ENCODE measurements at regions not wholly inside any gene's neighbourhood (a gene's known extent, or its start where the extent isn't known, plus 50 kb on each side); places are given as distances from the start of the nearest gene placed in this dataset.
A peak's percentile ranks its signal among the peaks of the same experiment; 100 is the strongest.
"Not testable (repeated sequence)": the region's sequence is repeated elsewhere in the genome, so short reads cannot be mapped to it uniquely, and the experiment has no call there.

- WGBS, 2 donors (ENCODE audit: low coverage in 1 of 2), result 47 to 75% methylated on average over 3 to 4 of the region's 4 CpGs
- Histone ChIP-seq H3K27ac (no peak overlapping the region), H3K4me1 (peaks cover 0 to 5% (median under 1%) of the 10 kb centered on the region in 4 donors), H3K36me3 (no peaks in the 10 kb centered on the region), H3K27me3 (no peaks in the 10 kb centered on the region), H3K4me3 (no peak overlapping the region), H3K9me3 (no peaks in the 10 kb centered on the region)
- no peak for TF ChIP-seq POLR2A (IDR thresholded peaks at IDR 0.05)
- TF ChIP-seq, protein P1, sequence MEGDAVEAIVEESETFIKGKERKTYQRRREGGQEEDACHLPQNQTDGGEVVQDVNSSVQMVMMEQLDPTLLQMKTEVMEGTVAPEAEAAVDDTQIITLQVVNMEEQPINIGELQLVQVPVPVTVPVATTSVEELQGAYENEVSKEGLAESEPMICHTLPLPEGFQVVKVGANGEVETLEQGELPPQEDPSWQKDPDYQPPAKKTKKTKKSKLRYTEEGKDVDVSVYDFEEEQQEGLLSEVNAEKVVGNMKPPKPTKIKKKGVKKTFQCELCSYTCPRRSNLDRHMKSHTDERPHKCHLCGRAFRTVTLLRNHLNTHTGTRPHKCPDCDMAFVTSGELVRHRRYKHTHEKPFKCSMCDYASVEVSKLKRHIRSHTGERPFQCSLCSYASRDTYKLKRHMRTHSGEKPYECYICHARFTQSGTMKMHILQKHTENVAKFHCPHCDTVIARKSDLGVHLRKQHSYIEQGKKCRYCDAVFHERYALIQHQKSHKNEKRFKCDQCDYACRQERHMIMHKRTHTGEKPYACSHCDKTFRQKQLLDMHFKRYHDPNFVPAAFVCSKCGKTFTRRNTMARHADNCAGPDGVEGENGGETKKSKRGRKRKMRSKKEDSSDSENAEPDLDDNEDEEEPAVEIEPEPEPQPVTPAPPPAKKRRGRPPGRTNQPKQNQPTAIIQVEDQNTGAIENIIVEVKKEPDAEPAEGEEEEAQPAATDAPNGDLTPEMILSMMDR (IDR thresholded peaks at IDR 0.05), result no peak
- no peak for TF ChIP-seq EP300 (IDR thresholded peaks at IDR 0.05; ENCODE audit: low read depth)
- TF ChIP-seq POLR2AphosphoS5 (IDR thresholded peaks at IDR 0.05), result no peak
- in situ Hi-C loops (cut with MboI; ENCODE audit: low pct_ligation_motif_present in 1 of 4, low pct_unique_long_range_greater_than_20kb in 1 of 4, low sequenced_read_pairs in 3 of 4), result no loop called here
- no peak for DNase-seq
- intact Hi-C loops (cut with DNase I; ENCODE audit: low total_unique reads), result no loop called here
Observed at GRCh38 chr1:182229921-182230491, 161.6 kb downstream of the GLUL start.

DNA sequence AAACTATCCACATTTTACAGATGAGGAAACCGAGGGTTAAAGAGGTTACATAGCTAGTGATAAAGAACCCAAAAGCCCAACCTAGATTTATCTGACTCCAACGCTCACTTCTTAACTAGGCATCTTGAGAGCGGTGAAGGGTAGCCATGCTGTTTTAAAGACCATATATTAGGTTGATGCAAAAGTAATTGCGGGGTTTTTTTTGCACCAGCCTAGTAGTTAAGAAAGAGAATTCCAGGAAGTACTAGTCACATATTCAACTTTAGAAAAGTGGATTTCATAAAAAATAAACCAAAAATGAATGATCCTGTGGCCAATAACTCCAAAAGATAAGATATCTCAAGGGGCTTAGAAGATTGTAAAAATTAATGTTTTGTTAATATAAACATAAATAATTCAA is 162.1 kb downstream of the GLUL start:
- TF ChIP-seq POLR2AphosphoS5 (IDR thresholded peaks at IDR 0.05) (no peak), POLR2A (IDR thresholded peaks at IDR 0.05) (no peak)
- H3K4me1 ChIP-seq, result peaks cover 0 to 5% (median 0%) of the 10 kb centered on the region in 4 donors
- no peak overlapping the region for H3K4me3 ChIP-seq
- H3K27me3 ChIP-seq, result no peaks in the 10 kb centered on the region
- 92 to 94% methylated on average over 4 of the region's 4 CpGs for WGBS, 2 donors (ENCODE audit: low coverage in 1 of 2)
- no peak for DNase-seq
- no peak overlapping the region for H3K27ac ChIP-seq
- intact Hi-C loops (cut with DNase I; ENCODE audit: low total_unique reads), result no loop called here
- no peaks in the 10 kb centered on the region for H3K9me3 ChIP-seq
- in situ Hi-C loops (cut with MboI; ENCODE audit: low pct_ligation_motif_present in 1 of 4, low pct_unique_long_range_greater_than_20kb in 1 of 4, low sequenced_read_pairs in 3 of 4), result no loop called here
- no peaks in the 10 kb centered on the region for H3K36me3 ChIP-seq

GRCh38 chr1:182227864-182228547 is 163.6 kb downstream of the GLUL start:
- in situ Hi-C loops (cut with MboI; ENCODE audit: low pct_ligation_motif_present in 1 of 4, low pct_unique_long_range_greater_than_20kb in 1 of 4, low sequenced_read_pairs in 3 of 4), result no loop called here
- peaks cover 0 to 5% (median 0%) of the 10 kb centered on the region in 4 donors for H3K4me1 ChIP-seq
- H3K4me3 ChIP-seq, result no peak overlapping the region
- intact Hi-C loops (cut with DNase I; ENCODE audit: low total_unique reads), result no loop called here
- no peaks in the 10 kb centered on the region for H3K9me3 ChIP-seq
- no peaks in the 10 kb centered on the region for H3K36me3 ChIP-seq
- TF ChIP-seq POLR2A (IDR thresholded peaks at IDR 0.05) (no peak), POLR2AphosphoS5 (IDR thresholded peaks at IDR 0.05) (no peak), EP300 (IDR thresholded peaks at IDR 0.05; ENCODE audit: low read depth) (no peak)
- TF ChIP-seq, protein P1 (IDR thresholded peaks at IDR 0.05), result no peak
- H3K27me3 ChIP-seq, result no peaks in the 10 kb centered on the region
- H3K27ac ChIP-seq, result peak overlapping the region in 3 of 4 donors; percentile 17 to 44 (median 33)
- 43 to 78% methylated on average over 3 to 4 of the region's 4 CpGs for WGBS, 2 donors (ENCODE audit: low coverage in 1 of 2)
- DNase-seq, result no peak

DNA sequence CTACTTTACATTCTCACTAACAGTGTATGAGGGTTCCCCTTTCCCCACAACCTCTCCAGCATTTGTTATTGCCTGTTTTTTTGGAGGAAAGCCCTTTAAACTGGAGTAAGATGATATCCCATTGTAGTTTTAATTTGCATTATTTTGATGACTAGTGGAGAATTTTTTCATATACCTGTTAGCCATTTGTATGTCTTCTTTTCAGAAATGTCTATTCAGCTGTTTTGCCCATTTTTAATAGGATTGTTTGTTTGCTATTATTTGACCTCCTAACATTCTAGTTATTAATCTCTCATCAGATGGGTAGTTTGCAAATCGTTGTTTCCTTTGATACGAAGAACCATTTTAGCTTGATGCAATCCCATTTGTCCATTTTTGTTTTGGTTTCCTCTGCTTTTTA is 165.0 kb downstream of the GLUL start:
- 98 to 100% methylated on average over 2 of the region's 2 CpGs for WGBS, 2 donors (ENCODE audit: low coverage in 1 of 2)
- intact Hi-C loops (cut with DNase I; ENCODE audit: low total_unique reads) (no loop called here), in situ Hi-C loops (cut with MboI; ENCODE audit: low pct_ligation_motif_present in 1 of 4, low pct_unique_long_range_greater_than_20kb in 1 of 4, low sequenced_read_pairs in 3 of 4) (no loop called here)
- Histone ChIP-seq H3K4me3 (no peak overlapping the region), H3K36me3 (no peaks in the 10 kb centered on the region), H3K9me3 (no peaks in the 10 kb centered on the region), H3K4me1 (peaks cover 0 to 5% (median 0%) of the 10 kb centered on the region in 4 donors), H3K27ac (no peak overlapping the region), H3K27me3 (no peaks in the 10 kb centered on the region)
- DNase-seq, result no peak
- TF ChIP-seq, protein P1 (IDR thresholded peaks at IDR 0.05), result no peak
- no peak for TF ChIP-seq POLR2AphosphoS5 (IDR thresholded peaks at IDR 0.05)
- no peak for TF ChIP-seq POLR2A (IDR thresholded peaks at IDR 0.05)
- no peak for TF ChIP-seq EP300 (IDR thresholded peaks at IDR 0.05; ENCODE audit: low read depth)

GRCh38 chr1:182225755-182226154 is 164.2 kb upstream of the ZNF648 start:
- 40 to 78% methylated on average over 1 to 3 of the region's 3 CpGs for WGBS, 2 donors (ENCODE audit: low coverage in 1 of 2)
- H3K9me3 ChIP-seq, result not testable (repeated sequence)

GRCh38 chr1:182221990-182222389 is 160.5 kb upstream of the ZNF648 start:
- DNase-seq; H3K27ac ChIP-seq; H3K36me3 ChIP-seq; H3K27me3 ChIP-seq; intact Hi-C loops (cut with DNase I; ENCODE audit: low total_unique reads); H3K4me3 ChIP-seq; in situ Hi-C loops (cut with MboI; ENCODE audit: low pct_ligation_motif_present in 1 of 4, low pct_unique_long_range_greater_than_20kb in 1 of 4, low sequenced_read_pairs in 3 of 4); H3K9me3 ChIP-seq: not testable (repeated sequence)
- WGBS, 2 donors (ENCODE audit: low coverage in 1 of 2), result 71 to 91% methylated on average over 2 of the region's 2 CpGs
- H3K4me1 ChIP-seq, result peaks cover 4 to 20% (median 14%) of the 10 kb centered on the region in 4 donors

More at GRCh38 chr1:182225755-182226154, 164.2 kb upstream of the ZNF648 start:
- H3K4me1 ChIP-seq; H3K36me3 ChIP-seq; H3K27ac ChIP-seq; H3K4me3 ChIP-seq; H3K27me3 ChIP-seq; DNase-seq; intact Hi-C loops (cut with DNase I; ENCODE audit: low total_unique reads); in situ Hi-C loops (cut with MboI; ENCODE audit: low pct_ligation_motif_present in 1 of 4, low pct_unique_long_range_greater_than_20kb in 1 of 4, low sequenced_read_pairs in 3 of 4): not testable (repeated sequence)

GRCh38 chr1:182221367-182221766 is 159.9 kb upstream of the ZNF648 start:
- H3K27ac ChIP-seq; H3K4me3 ChIP-seq; in situ Hi-C loops (cut with MboI; ENCODE audit: low pct_ligation_motif_present in 1 of 4, low pct_unique_long_range_greater_than_20kb in 1 of 4, low sequenced_read_pairs in 3 of 4); intact Hi-C loops (cut with DNase I; ENCODE audit: low total_unique reads); H3K9me3 ChIP-seq; H3K36me3 ChIP-seq; H3K27me3 ChIP-seq; DNase-seq: not testable (repeated sequence)
- WGBS, 2 donors (ENCODE audit: low coverage in 1 of 2), result 85 to 100% methylated on average over 1 of the region's 1 CpG
- H3K4me1 ChIP-seq, result peaks cover 4 to 26% (median 19%) of the 10 kb centered on the region in 4 donors
